NB4 (cell line): ENCODE measurements at regions not wholly inside any gene's neighbourhood (a gene's known extent, or its start where the extent isn't known, plus 50 kb on each side); places are given as distances from the start of the nearest gene placed in this dataset.

Source experiments
- DNase-seq: peaks from one replicate; pipeline ENCODE4 v3.0.0; 2010; ENCODE audit warnings: low read depth
- H3K4me3 ChIP-seq: one replicate; pipeline ENCODE4 v1.5.1; 2011; ENCODE audit warnings: mild to moderate bottlenecking, low read depth, low read length, moderate library complexity
- MYC ChIP-seq: IDR thresholded peaks from 2 replicates; pipeline ENCODE4 v1.6.1; 2011; ENCODE audit warnings: low read depth, low read length
- POLR2A ChIP-seq: IDR thresholded peaks from 2 replicates; pipeline ENCODE4 v1.6.1; 2011; ENCODE audit warnings: mild to moderate bottlenecking; ENCODE audit not compliant: insufficient read length; ENCODE audit errors: extremely low read depth
- TF ChIP-seq, protein P1 (sequence below): IDR thresholded peaks from 2 replicates; pipeline ENCODE4 v1.6.1; 2011; ENCODE audit warnings: low read depth, low read length
- TF ChIP-seq, protein P2 (sequence below): IDR thresholded peaks from one replicate; pipeline ENCODE4 v1.5.1; 2012; ENCODE audit warnings: low read depth, low read length

DNA sequence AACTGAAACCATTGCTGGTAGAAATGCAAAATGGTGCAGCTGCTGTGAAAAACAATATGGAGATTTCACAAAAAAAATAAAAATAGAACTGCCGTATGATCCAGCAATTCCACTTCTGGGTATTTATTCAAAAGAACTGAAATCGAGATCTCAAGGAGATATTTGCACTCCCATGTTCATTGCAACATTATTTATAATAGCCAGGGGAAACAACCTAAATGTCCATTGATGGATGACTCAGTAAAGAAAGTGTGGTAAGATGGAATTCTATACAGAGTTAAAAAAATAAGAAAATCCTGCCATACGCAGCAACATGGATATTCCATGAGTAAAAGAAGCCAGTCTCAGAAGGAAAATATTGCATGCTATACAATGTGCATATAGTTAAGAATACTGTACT is 290.6 kb upstream of the GHITM start:
- TF ChIP-seq, protein P1, sequence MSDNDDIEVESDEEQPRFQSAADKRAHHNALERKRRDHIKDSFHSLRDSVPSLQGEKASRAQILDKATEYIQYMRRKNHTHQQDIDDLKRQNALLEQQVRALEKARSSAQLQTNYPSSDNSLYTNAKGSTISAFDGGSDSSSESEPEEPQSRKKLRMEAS = no peak
- TF ChIP-seq MYC (no peak), POLR2A (no peak)
- TF ChIP-seq, protein P2, sequence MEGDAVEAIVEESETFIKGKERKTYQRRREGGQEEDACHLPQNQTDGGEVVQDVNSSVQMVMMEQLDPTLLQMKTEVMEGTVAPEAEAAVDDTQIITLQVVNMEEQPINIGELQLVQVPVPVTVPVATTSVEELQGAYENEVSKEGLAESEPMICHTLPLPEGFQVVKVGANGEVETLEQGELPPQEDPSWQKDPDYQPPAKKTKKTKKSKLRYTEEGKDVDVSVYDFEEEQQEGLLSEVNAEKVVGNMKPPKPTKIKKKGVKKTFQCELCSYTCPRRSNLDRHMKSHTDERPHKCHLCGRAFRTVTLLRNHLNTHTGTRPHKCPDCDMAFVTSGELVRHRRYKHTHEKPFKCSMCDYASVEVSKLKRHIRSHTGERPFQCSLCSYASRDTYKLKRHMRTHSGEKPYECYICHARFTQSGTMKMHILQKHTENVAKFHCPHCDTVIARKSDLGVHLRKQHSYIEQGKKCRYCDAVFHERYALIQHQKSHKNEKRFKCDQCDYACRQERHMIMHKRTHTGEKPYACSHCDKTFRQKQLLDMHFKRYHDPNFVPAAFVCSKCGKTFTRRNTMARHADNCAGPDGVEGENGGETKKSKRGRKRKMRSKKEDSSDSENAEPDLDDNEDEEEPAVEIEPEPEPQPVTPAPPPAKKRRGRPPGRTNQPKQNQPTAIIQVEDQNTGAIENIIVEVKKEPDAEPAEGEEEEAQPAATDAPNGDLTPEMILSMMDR = no peak
- H3K4me3 ChIP-seq = no peak overlapping the region
- DNase-seq = no peak

DNA sequence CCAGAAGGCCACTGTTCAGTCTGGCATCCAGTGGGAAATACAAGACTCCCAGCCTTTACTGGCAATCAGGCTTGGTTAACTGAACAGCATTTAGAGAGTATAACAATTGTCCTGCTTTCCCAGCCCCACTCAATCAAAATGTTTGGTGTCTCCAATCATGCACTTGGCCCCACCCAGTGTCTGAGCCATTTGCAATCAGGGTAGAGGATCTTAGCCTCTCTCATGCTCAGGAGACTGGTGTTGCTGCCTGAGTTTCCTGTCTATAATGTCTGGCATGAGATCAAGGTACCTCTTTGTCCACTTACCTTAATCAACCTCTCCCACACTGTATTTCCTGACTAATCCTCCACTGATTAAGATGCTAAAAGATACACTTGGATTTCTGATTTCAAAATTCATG is 290.2 kb upstream of the GHITM start:
- no peak overlapping the region for H3K4me3 ChIP-seq
- TF ChIP-seq POLR2A (no peak), MYC (no peak)
- TF ChIP-seq, protein P1 = no peak
- TF ChIP-seq, protein P2 = no peak
- DNase-seq = no peak

DNA sequence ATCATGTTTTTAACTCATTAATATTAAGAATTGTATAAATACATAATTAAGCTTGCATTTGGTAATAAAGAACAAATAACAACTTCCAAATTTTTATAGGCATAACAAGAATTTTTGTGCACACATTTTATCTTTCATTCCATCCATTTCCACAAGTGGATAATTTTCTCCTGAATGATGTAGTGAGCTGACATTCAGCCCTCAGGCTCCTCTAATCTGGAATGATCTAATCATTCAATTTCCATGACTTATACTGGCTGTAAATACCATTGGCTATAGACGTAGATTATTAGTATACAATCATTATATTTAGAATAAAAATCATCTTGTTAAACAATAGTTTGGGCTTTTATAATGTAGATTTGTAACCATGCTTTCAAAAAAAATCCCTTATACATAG is 287.2 kb upstream of the GHITM start:
- TF ChIP-seq, protein P1 = no peak
- TF ChIP-seq, protein P2 = no peak
- TF ChIP-seq MYC (no peak), POLR2A (no peak)

DNA sequence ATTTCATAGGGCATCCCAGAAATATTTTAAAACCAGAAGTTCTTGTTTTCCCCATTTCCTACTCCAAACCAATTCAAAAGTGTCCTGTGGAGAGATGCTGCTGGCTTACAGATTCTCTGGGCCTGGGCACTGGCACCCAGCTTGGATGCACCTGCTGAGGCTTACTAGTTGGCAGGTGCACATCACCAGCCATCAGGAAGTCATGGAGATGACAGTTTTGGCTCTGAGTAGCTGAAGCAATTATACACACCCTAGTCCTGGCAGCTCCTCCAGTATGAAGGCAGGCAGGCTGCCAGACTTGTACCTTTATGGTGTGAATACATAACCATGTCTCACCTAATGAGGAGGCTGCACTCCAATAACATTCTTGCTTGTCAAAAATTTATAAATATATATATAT is 276.6 kb upstream of the GHITM start:
- TF ChIP-seq MYC = no peak
- TF ChIP-seq, protein P2 = no peak
- TF ChIP-seq, protein P1 = no peak
- no peak for TF ChIP-seq POLR2A
- H3K4me3 ChIP-seq = no peak overlapping the region
- DNase-seq = no peak

More for the DNA sequence above, 287.2 kb upstream of the GHITM start:
- DNase-seq = no peak
- H3K4me3 ChIP-seq = no peak overlapping the region

DNA sequence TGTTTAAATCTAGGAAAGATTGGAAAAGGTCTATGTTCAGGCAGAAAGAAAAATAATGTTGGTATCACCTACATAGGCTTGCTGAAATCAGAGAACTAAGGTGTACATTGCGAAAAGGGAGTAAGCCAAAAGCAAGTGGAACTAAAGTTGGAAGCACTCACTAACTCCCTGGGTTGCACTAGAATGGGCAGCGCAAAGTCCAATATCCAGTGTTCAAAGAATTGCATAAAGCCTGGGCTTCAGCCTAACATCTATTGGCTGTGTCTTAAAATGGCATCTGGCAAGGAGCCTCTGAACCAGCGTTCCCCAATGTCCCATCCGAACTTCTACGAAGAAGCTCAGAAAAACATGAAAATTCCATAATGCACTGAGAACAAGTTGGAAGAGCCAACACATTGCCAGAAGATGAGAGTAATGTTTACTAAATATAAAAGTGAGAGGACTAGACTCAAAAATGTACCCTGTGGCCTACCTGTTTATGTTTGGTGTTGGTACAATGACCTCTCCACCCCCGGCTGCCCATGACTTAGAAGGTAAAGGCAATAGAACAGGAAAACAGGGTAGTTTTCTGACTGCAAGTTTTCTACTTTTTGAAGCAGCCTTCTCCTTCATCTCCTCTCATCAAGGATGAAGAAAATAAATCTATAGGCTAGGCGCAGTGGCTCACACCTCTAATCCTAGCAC is 275.9 kb upstream of the GHITM start:
- no peak for DNase-seq
- TF ChIP-seq MYC (no peak), POLR2A (no peak)
- TF ChIP-seq, protein P1 = no peak
- TF ChIP-seq, protein P2 = no peak
- H3K4me3 ChIP-seq = no peak overlapping the region
